Thyroid gland (tissue), 4 donors: ENCODE measurements at regions not wholly inside any gene's neighbourhood (a gene's known extent, or its start where the extent isn't known, plus 50 kb on each side); places are given as distances from the start of the nearest gene placed in this dataset.

Source experiments
- CTCF ChIP-seq, 6 experiments: fragments of 200-600 bp in 3 of 6; fragments of 450-650 bp in 3 of 6; sonication (generic) in 3 of 6; IDR thresholded peaks; one replicate each; pipeline ENCODE4 v1.5.1; 2016 to 2019; ENCODE audit warnings: antibody characterized with exemption in 6 of 6, mild to moderate bottlenecking in 2 of 6, inconsistent platforms in 1 of 6, moderate library complexity in 1 of 6
- POLR2A ChIP-seq, 2 donors: fragments of 450-650 bp; IDR thresholded peaks; one replicate each; pipeline ENCODE4 v1.6.1; 2017; ENCODE audit warnings: antibody characterized with exemption in 2 of 2, mild to moderate bottlenecking in 2 of 2, moderate library complexity in 1 of 2

GRCh38 chr7:42704710-42705109 lies 207.2 kb downstream of the C7orf25 start:
- TF ChIP-seq CTCF (IDR thresholded peaks at IDR 0.05) = no peak
- TF ChIP-seq POLR2A (IDR thresholded peaks at IDR 0.05) = no peak
